IMR-90 (cell line): ENCODE measurements at regions not wholly inside any gene's neighbourhood (a gene's known extent, or its start where the extent isn't known, plus 50 kb on each side); places are given as distances from the start of the nearest gene placed in this dataset.

Experiments
- ATAC-seq: fragments of 200-7000 bp; cut with Tn5 transposase; 2 replicates; pipeline ENCODE4 v1.9.1; 2020; ENCODE audit warnings: low read depth, mild to moderate bottlenecking, moderate library complexity
- BruUV-seq: library from RNA; stranded (reverse); fragments of 400-500 nt; replicated peaks from 2 replicates; lab custom pipeline; 2021; lab: Mats Ljungman, UMichigan
- CTCF ChIA-PET: fragments of 300-600 bp; formaldehyde crosslinking; extraction: SDS; loops from one replicate; lab custom pipeline; 2021; ENCODE audit warnings: antibody characterized with exemption; lab: Yijun Ruan, JAX
- POLR2A ChIA-PET: fragments of 300-600 bp; sonication (Branson Sonifier 250); formaldehyde crosslinking; loops from one replicate; lab custom pipeline; 2022; ENCODE audit warnings: antibody characterized with exemption; ENCODE audit not compliant: unreplicated experiment; lab: Charles Lee
- DNase-seq: peaks from one replicate; pipeline ENCODE4 v3.0.0; 2013
- H2AFZ ChIP-seq: replicated peaks from 2 replicates; pipeline ENCODE3; 2013; ENCODE audit warnings: low read length, mild to moderate bottlenecking; ENCODE audit not compliant: poor library complexity
- H2AK5ac ChIP-seq: 2 replicates; pipeline ENCODE4 v1.6.1; 2013; ENCODE audit warnings: low read depth, low read length, inconsistent platforms
- H2AK9ac ChIP-seq: replicated peaks from 2 replicates; pipeline ENCODE3; 2013; ENCODE audit warnings: mild to moderate bottlenecking, low read depth, low read length, moderate library complexity; ENCODE audit not compliant: poor library complexity
- H2BK120ac ChIP-seq: 2 replicates; pipeline ENCODE4 v1.6.1; 2013; ENCODE audit warnings: low read depth, low read length, inconsistent platforms
- H2BK15ac ChIP-seq: 3 replicates; pipeline ENCODE4 v1.6.1; 2013; ENCODE audit warnings: low read depth, low read length, inconsistent platforms
- H2BK20ac ChIP-seq: 2 replicates; pipeline ENCODE4 v1.6.1; 2013; ENCODE audit warnings: low read depth, mild to moderate bottlenecking, inconsistent platforms, low read length, moderate library complexity
- H2BK5ac ChIP-seq: 2 replicates; pipeline ENCODE4 v1.6.1; 2013; ENCODE audit warnings: mild to moderate bottlenecking, low read depth, low read length, inconsistent platforms; ENCODE audit not compliant: poor library complexity, severe bottlenecking
- H3K14ac ChIP-seq: replicated peaks from 2 replicates; pipeline ENCODE4 v1.6.1; 2013; ENCODE audit warnings: low read depth, low read length, inconsistent platforms
- H3K18ac ChIP-seq: 2 replicates; pipeline ENCODE4 v1.6.1; 2013; ENCODE audit warnings: low read depth, low read length, control low read depth
- H3K23ac ChIP-seq: 2 replicates; pipeline ENCODE4 v1.6.1; 2013; ENCODE audit warnings: low read depth, low read length, inconsistent platforms
- H3K27ac ChIP-seq: 2 replicates; pipeline ENCODE4 v1.5.1; 2013; ENCODE audit warnings: mild to moderate bottlenecking, control low read depth, low read length; ENCODE audit not compliant: insufficient read depth
- H3K27me3 ChIP-seq: 2 replicates; pipeline ENCODE4 v1.6.1; 2013; ENCODE audit warnings: low read length; ENCODE audit not compliant: control insufficient read depth, insufficient read depth
- H3K36me3 ChIP-seq: 2 replicates; pipeline ENCODE4 v1.6.1; 2013; ENCODE audit warnings: low read length, mixed read lengths; ENCODE audit not compliant: control insufficient read depth, insufficient read depth
- H3K4ac ChIP-seq: 2 replicates; pipeline ENCODE4 v1.6.1; 2013; ENCODE audit warnings: low read depth, low read length, inconsistent platforms
- H3K4me1 ChIP-seq: 2 replicates; pipeline ENCODE4 v1.6.1; 2013; ENCODE audit warnings: low read length, mixed read lengths; ENCODE audit not compliant: control insufficient read depth, insufficient read depth
- H3K4me2 ChIP-seq: 2 replicates; pipeline ENCODE4 v1.6.1; 2013; ENCODE audit warnings: low read depth, mild to moderate bottlenecking, control low read depth, low read length, moderate library complexity
- H3K4me3 ChIP-seq: 2 replicates; pipeline ENCODE4 v1.5.1; 2013; ENCODE audit warnings: low read depth, mild to moderate bottlenecking, control low read depth, low read length, moderate library complexity; ENCODE audit not compliant: insufficient read depth
- H3K56ac ChIP-seq: 2 replicates; pipeline ENCODE4 v1.6.1; 2013; ENCODE audit warnings: low read length, inconsistent platforms; ENCODE audit not compliant: insufficient read depth; ENCODE audit errors: extremely low read depth
- H3K79me1 ChIP-seq, 2 experiments: 2 replicates each; pipeline ENCODE4 v1.6.1; 2013; ENCODE audit warnings: low read length in 2 of 2, inconsistent platforms in 1 of 2, low read depth in 1 of 2
- H3K9ac ChIP-seq: 2 replicates; pipeline ENCODE4 v1.6.1; 2013; ENCODE audit warnings: low read depth, low read length, control low read depth
- H3K9me1 ChIP-seq: 2 replicates; pipeline ENCODE4 v1.6.1; 2013; ENCODE audit warnings: low read length, inconsistent platforms; ENCODE audit not compliant: insufficient read depth
- H3K9me3 ChIP-seq: 2 replicates; pipeline ENCODE4 v1.6.1; 2013; ENCODE audit warnings: low read length; ENCODE audit not compliant: control insufficient read depth, insufficient read depth
- H4K20me1 ChIP-seq: 2 replicates; pipeline ENCODE4 v1.6.1; 2013; ENCODE audit warnings: low read length, inconsistent platforms; ENCODE audit not compliant: insufficient read depth
- H4K5ac ChIP-seq: 2 replicates; pipeline ENCODE4 v1.6.1; 2013; ENCODE audit warnings: mild to moderate bottlenecking, low read depth, low read length, control low read depth
- H4K8ac ChIP-seq, 2 experiments: 2 replicates each; pipeline ENCODE4 v1.6.1; 2013; ENCODE audit warnings: low read depth in 2 of 2, low read length in 2 of 2, control low read depth in 1 of 2, inconsistent platforms in 1 of 2
- H4K91ac ChIP-seq: 2 replicates; pipeline ENCODE4 v1.6.1; 2013; ENCODE audit warnings: low read depth, low read length, inconsistent platforms; ENCODE audit not compliant: insufficient read depth
- MAZ ChIP-seq: IDR thresholded peaks from 2 replicates; pipeline ENCODE4 v1.6.1; 2012; ENCODE audit warnings: low read depth, mild to moderate bottlenecking, low read length, improper control_type of control experiment, moderate library complexity, borderline replicate concordance
- POLR2A ChIP-seq: IDR thresholded peaks from 2 replicates; pipeline ENCODE4 v1.6.1; 2012; ENCODE audit warnings: mild to moderate bottlenecking, low read depth, low read length
- RAD21 ChIP-seq: IDR thresholded peaks from 2 replicates; pipeline ENCODE4 v1.6.1; 2012; ENCODE audit warnings: low read length, improper control_type of control experiment
- WGBS, 2 experiments: methylation state at CpG; one replicate each; pipeline versions ENCODE4 v1.1.5 to v1.1.7; 2013; ENCODE audit warnings: missing lambda C conversion rate in 2 of 2; ENCODE audit not compliant: insufficient read length in 1 of 2; ENCODE audit errors: extremely low coverage in 2 of 2; 5-methylcytosine and 5-hydroxymethylcytosine counted together
- dilution Hi-C: fragments of 300-500 bp; cut with HindIII; formaldehyde crosslinking; loops from one replicate; pipeline ENCODE4 v1.14.3; 2018; ENCODE audit warnings: low sequenced_read_pairs; ENCODE audit not compliant: unreplicated experiment
- in situ Hi-C: fragments of 300-500 bp; cut with MboI; formaldehyde crosslinking; loops from 3 replicates; pipeline ENCODE4 v1.14.3; 2019; ENCODE audit warnings: low sequenced_read_pairs, inconsistent platforms, mixed read lengths
- intact Hi-C: fragments of 100-400 bp; cut with micrococcal nuclease; formaldehyde crosslinking; loops from 2 replicates; pipeline ENCODE4 v1.10.0; 2022
- TF ChIP-seq, protein P1 (sequence below): conservative IDR thresholded peaks from 2 replicates; pipeline ENCODE4 v1.5.1; 2012; ENCODE audit warnings: mild to moderate bottlenecking, low read depth, low read length, improper control_type of control experiment
- TF ChIP-seq, protein P2 (sequence below): fragments of 150-350 bp; IDR thresholded peaks from 2 replicates; pipeline ENCODE4 v1.6.1; 2017; ENCODE audit warnings: mild to moderate bottlenecking, antibody characterized with exemption, low read length, low read depth

GRCh38 chr2:238706163-238706562, 141.7 kb upstream of the TWIST2 start:
- Histone ChIP-seq H4K20me1 (no peaks in the 10 kb centered on the region), H2AFZ (no peak overlapping the region), H2BK15ac (no peak overlapping the region), H3K27ac (no peak overlapping the region), H3K56ac (no peak overlapping the region), H3K18ac (no peak overlapping the region), H3K4me2 (no peak overlapping the region), H2AK9ac (no peak overlapping the region), H3K4me3 (no peak overlapping the region), H3K9me3 (no peaks in the 10 kb centered on the region), H3K36me3 (no peaks in the 10 kb centered on the region), H4K5ac (no peak overlapping the region), H4K91ac (no peak overlapping the region), H2BK20ac (no peak overlapping the region), H3K4ac (no peak overlapping the region), H3K9me1 (0 out of 2 replicates have a peak, but pooled peaks cover 5% of the 10 kb centered on the region), H4K8ac (no peak overlapping the region), H3K4me1 (no peaks in the 10 kb centered on the region), H2BK5ac (no peak overlapping the region), H3K9ac (no peak overlapping the region), H3K23ac (no peak overlapping the region), H3K14ac (no peak overlapping the region), H2AK5ac (no peak overlapping the region), H3K27me3 (peaks cover 4% of the 10 kb centered on the region), H2BK120ac (no peak overlapping the region), H3K79me1 (no peaks in the 10 kb centered on the region)
- dilution Hi-C loops (no loop called here), in situ Hi-C loops (no loop called here), intact Hi-C loops (no loop called here)
- no TSS peak for BruUV-seq
- WGBS, 2 experiments = 63% methylated on average over 3 of the region's 8 CpGs; no CpG with 5 or more reads in 1 of the 2 experiments
- ChIA-PET POLR2A (no interaction called here), CTCF (interaction anchor here (0.6 to 0.7 kb wide), 3 partner anchors 53 to 291 kb away, joined by 3 to 4 read pairs (median 3); no protein-coding TSS in a partner anchor)
- ATAC-seq (no peak), DNase-seq (no peak)
- TF ChIP-seq, protein P1, sequence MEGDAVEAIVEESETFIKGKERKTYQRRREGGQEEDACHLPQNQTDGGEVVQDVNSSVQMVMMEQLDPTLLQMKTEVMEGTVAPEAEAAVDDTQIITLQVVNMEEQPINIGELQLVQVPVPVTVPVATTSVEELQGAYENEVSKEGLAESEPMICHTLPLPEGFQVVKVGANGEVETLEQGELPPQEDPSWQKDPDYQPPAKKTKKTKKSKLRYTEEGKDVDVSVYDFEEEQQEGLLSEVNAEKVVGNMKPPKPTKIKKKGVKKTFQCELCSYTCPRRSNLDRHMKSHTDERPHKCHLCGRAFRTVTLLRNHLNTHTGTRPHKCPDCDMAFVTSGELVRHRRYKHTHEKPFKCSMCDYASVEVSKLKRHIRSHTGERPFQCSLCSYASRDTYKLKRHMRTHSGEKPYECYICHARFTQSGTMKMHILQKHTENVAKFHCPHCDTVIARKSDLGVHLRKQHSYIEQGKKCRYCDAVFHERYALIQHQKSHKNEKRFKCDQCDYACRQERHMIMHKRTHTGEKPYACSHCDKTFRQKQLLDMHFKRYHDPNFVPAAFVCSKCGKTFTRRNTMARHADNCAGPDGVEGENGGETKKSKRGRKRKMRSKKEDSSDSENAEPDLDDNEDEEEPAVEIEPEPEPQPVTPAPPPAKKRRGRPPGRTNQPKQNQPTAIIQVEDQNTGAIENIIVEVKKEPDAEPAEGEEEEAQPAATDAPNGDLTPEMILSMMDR = no peak
- TF ChIP-seq POLR2A (no peak), RAD21 (no peak), MAZ (no peak)
- TF ChIP-seq, protein P2, sequence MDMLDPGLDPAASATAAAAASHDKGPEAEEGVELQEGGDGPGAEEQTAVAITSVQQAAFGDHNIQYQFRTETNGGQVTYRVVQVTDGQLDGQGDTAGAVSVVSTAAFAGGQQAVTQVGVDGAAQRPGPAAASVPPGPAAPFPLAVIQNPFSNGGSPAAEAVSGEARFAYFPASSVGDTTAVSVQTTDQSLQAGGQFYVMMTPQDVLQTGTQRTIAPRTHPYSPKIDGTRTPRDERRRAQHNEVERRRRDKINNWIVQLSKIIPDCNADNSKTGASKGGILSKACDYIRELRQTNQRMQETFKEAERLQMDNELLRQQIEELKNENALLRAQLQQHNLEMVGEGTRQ = no peak
